ENCODE measurements at regions not wholly inside any gene's neighbourhood (a gene's known extent, or its start where the extent isn't known, plus 50 kb on each side); places are given as distances from the start of the nearest gene placed in this dataset.
"Not testable (repeated sequence)": the region's sequence is repeated elsewhere in the genome, so short reads cannot be mapped to it uniquely, and the experiment has no call there.

- H4K20me1 ChIP-seq (ENCODE audit: insufficient read depth, low read length): no peaks in the 10 kb centered on the region
- H3K27ac ChIP-seq (ENCODE audit: low read length): no peak overlapping the region
- H3K9ac ChIP-seq (ENCODE audit: low read length): no peak overlapping the region
- no peaks in the 10 kb centered on the region for H3K4me1 ChIP-seq (ENCODE audit: low read length)
- no peak overlapping the region for H3K4me3 ChIP-seq (ENCODE audit: low read length)
- H3K79me2 ChIP-seq (ENCODE audit: low read length): no peaks in the 10 kb centered on the region
- H3K36me3 ChIP-seq (replicated peaks; ENCODE audit: low read depth, low read length): no peaks in the 10 kb centered on the region
- no peaks in the 10 kb centered on the region for H3K27me3 ChIP-seq (ENCODE audit: low read depth, low read length)
- TF ChIP-seq EZH2phosphoT487 (IDR thresholded peaks at IDR 0.05; ENCODE audit: low read depth): no peak
- no peak for TF ChIP-seq CTCF (IDR thresholded peaks at IDR 0.05; ENCODE audit: low read depth, low read length)
- H2AFZ ChIP-seq (ENCODE audit: low read depth, low read length): no peak overlapping the region
- no peak overlapping the region for H3K4me2 ChIP-seq (ENCODE audit: low read length)
- H3K9me3 ChIP-seq (ENCODE audit: insufficient read depth, low read length): no peaks in the 10 kb centered on the region
These were observed 198.1 kb downstream of the NPR3 start for GRCh38 chr5:32909207-32909606.

DNA sequence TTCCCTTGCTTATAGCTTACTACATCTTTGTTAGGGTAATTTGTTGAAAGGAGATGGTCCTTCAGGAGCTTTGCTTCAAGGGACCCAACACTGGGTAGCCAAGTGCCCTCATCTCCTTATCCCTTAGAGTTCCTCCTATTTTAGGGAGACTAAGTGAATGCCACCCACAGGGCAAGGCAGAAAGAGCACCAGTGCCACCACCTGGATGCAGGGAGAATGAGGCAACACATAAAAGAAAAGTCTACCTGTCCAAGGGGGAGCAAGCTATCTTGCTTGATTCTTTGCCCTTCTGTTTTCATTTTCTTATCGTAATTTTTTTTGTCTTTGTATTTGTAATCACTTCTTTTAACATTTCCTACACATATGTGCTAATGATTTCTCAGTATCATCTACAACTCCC is 205.5 kb downstream of the NPR3 start:
- TF ChIP-seq CTCF (IDR thresholded peaks at IDR 0.05; ENCODE audit: low read depth, low read length): peak; percentile 53
- TF ChIP-seq EZH2phosphoT487 (IDR thresholded peaks at IDR 0.05; ENCODE audit: low read depth): no peak

DNA sequence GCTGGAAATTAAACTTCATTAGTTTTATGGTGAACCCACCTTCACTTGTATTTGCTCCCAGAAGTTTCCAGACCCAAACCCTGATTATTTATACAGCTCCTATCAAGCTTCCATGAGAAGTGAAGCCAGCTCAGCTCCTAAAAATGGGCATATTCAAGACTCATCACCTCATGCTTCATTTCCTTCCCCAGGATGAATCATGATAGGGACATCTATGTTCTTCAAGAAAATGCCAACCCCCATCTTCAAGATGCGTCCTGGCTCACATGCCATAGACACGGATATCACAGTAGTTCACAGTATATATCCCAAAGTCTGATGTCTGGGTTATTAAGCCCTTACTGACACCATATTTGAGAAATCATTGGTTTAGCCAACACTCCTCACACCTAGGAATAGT is 217.6 kb downstream of the NPR3 start:
- no peak overlapping the region for H3K27ac ChIP-seq (ENCODE audit: low read length)
- no peak overlapping the region for H3K9ac ChIP-seq (ENCODE audit: low read length)
- TF ChIP-seq EZH2phosphoT487 (IDR thresholded peaks at IDR 0.05; ENCODE audit: low read depth): no peak
- TF ChIP-seq CTCF (IDR thresholded peaks at IDR 0.05; ENCODE audit: low read depth, low read length): no peak
- H3K4me3 ChIP-seq (ENCODE audit: low read length): no peak overlapping the region
- no peaks in the 10 kb centered on the region for H3K79me2 ChIP-seq (ENCODE audit: low read length)
- H2AFZ ChIP-seq (ENCODE audit: low read depth, low read length): no peak overlapping the region
- H3K36me3 ChIP-seq (replicated peaks; ENCODE audit: low read depth, low read length): no peaks in the 10 kb centered on the region
- H3K4me2 ChIP-seq (ENCODE audit: low read length): no peak overlapping the region
- H3K4me1 ChIP-seq (ENCODE audit: low read length): no peaks in the 10 kb centered on the region
- H3K9me3 ChIP-seq (ENCODE audit: insufficient read depth, low read length): no peaks in the 10 kb centered on the region
- H4K20me1 ChIP-seq (ENCODE audit: insufficient read depth, low read length): no peaks in the 10 kb centered on the region
- no peaks in the 10 kb centered on the region for H3K27me3 ChIP-seq (ENCODE audit: low read depth, low read length)

More for the DNA sequence above, 205.5 kb downstream of the NPR3 start:
- H3K9ac ChIP-seq (ENCODE audit: low read length): no peak overlapping the region
- no peak overlapping the region for H3K27ac ChIP-seq (ENCODE audit: low read length)
- H3K27me3 ChIP-seq (ENCODE audit: low read depth, low read length): no peaks in the 10 kb centered on the region
- H4K20me1 ChIP-seq (ENCODE audit: insufficient read depth, low read length): no peaks in the 10 kb centered on the region
- H3K79me2 ChIP-seq (ENCODE audit: low read length): no peaks in the 10 kb centered on the region
- H3K4me1 ChIP-seq (ENCODE audit: low read length): no peaks in the 10 kb centered on the region
- H3K4me3 ChIP-seq (ENCODE audit: low read length): no peak overlapping the region
- H3K36me3 ChIP-seq (replicated peaks; ENCODE audit: low read depth, low read length): no peaks in the 10 kb centered on the region
- no peaks in the 10 kb centered on the region for H3K9me3 ChIP-seq (ENCODE audit: insufficient read depth, low read length)
- no peak overlapping the region for H3K4me2 ChIP-seq (ENCODE audit: low read length)
- no peak overlapping the region for H2AFZ ChIP-seq (ENCODE audit: low read depth, low read length)

- H3K27me3 ChIP-seq (ENCODE audit: low read depth, low read length); H3K36me3 ChIP-seq (replicated peaks; ENCODE audit: low read depth, low read length); H3K9ac ChIP-seq (ENCODE audit: low read length); H2AFZ ChIP-seq (ENCODE audit: low read depth, low read length); H4K20me1 ChIP-seq (ENCODE audit: insufficient read depth, low read length); H3K9me3 ChIP-seq (ENCODE audit: insufficient read depth, low read length); H3K4me3 ChIP-seq (ENCODE audit: low read length); H3K4me1 ChIP-seq (ENCODE audit: low read length); H3K79me2 ChIP-seq (ENCODE audit: low read length); H3K4me2 ChIP-seq (ENCODE audit: low read length); H3K27ac ChIP-seq (ENCODE audit: low read length): not testable (repeated sequence)
These were observed 220.3 kb downstream of the NPR3 start for GRCh38 chr5:32931438-32931837.
